KMS-11 (cell line): ENCODE measurements at regions not wholly inside any gene's neighbourhood (a gene's known extent, or its start where the extent isn't known, plus 50 kb on each side); places are given as distances from the start of the nearest gene placed in this dataset.

Experiments
- H2AFZ ChIP-seq: fragments of 200-600 bp; sonication (generic); 2 replicates; pipeline ENCODE4 v1.6.1; 2016; ENCODE audit warnings: antibody characterized with exemption, mixed run types, low read depth
- H3K27ac ChIP-seq: fragments of 200-600 bp; sonication (generic); 2 replicates; pipeline ENCODE4 v1.6.1; 2016; ENCODE audit warnings: mild to moderate bottlenecking, mixed run types
- H3K27me3 ChIP-seq: fragments of 200-600 bp; sonication (generic); 2 replicates; pipeline ENCODE4 v1.6.1; 2017; ENCODE audit warnings: mild to moderate bottlenecking, low read depth, mixed run types, moderate library complexity; ENCODE audit not compliant: insufficient read depth
- H3K36me3 ChIP-seq: fragments of 200-600 bp; sonication (generic); 2 replicates; pipeline ENCODE4 v1.6.1; 2017; ENCODE audit warnings: mild to moderate bottlenecking, mixed run types; ENCODE audit not compliant: insufficient read depth
- H3K4me1 ChIP-seq: fragments of 200-600 bp; sonication (generic); 2 replicates; pipeline ENCODE4 v1.6.1; 2016; ENCODE audit warnings: mild to moderate bottlenecking, low read depth, mixed run types; ENCODE audit not compliant: poor library complexity, severe bottlenecking
- H3K4me2 ChIP-seq: fragments of 200-600 bp; sonication (generic); 2 replicates; pipeline ENCODE4 v1.7.0; 2016; ENCODE audit warnings: mild to moderate bottlenecking, mixed run types
- H3K4me3 ChIP-seq: fragments of 200-600 bp; sonication (generic); IDR thresholded peaks from 2 replicates; pipeline ENCODE4 v1.6.1; 2017; ENCODE audit warnings: low read depth, low read length, mixed read lengths; ENCODE audit not compliant: insufficient read depth
- H3K79me2 ChIP-seq: fragments of 200-600 bp; sonication (generic); 2 replicates; pipeline ENCODE4 v1.6.1; 2016; ENCODE audit warnings: low read depth, mixed run types; ENCODE audit not compliant: insufficient read depth
- H3K9ac ChIP-seq: fragments of 200-600 bp; sonication (generic); 2 replicates; pipeline ENCODE4 v1.6.1; 2016; ENCODE audit warnings: mild to moderate bottlenecking, mixed run types
- H4K20me1 ChIP-seq: fragments of 200-600 bp; sonication (generic); 2 replicates; pipeline ENCODE4 v1.6.1; 2016; ENCODE audit warnings: mild to moderate bottlenecking, mixed run types; ENCODE audit not compliant: insufficient read depth
- TF ChIP-seq, protein P1 (sequence below): fragments of 200-600 bp; sonication (generic); conservative IDR thresholded peaks from 2 replicates; pipeline ENCODE4 v1.6.1; 2017; ENCODE audit warnings: low read depth, mild to moderate bottlenecking, antibody characterized with exemption, low read length, moderate library complexity, mixed read lengths

DNA sequence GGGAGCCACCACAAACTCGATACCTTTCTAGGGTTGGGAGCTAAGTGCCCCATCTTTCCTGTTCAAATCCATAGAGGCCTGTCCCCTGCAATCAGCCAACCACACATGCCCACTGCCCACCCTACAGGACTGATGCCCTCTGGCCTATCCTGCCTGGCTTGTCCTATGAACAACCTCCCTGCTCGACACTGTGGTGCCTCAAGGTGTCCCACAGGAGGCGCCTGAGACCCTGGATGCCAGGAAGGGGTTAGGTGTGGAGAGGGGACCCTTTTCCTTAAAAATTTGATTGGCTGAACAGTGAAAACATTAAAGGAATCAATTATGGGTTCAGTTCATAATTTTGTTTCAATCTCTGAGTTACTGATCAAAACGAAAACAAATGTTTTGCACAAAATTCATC lies 97.3 kb upstream of the FZD10 start:
- H3K9ac ChIP-seq = no peak overlapping the region
- H4K20me1 ChIP-seq = no peaks in the 10 kb centered on the region
- no peaks in the 10 kb centered on the region for H3K27me3 ChIP-seq
- TF ChIP-seq, protein P1, sequence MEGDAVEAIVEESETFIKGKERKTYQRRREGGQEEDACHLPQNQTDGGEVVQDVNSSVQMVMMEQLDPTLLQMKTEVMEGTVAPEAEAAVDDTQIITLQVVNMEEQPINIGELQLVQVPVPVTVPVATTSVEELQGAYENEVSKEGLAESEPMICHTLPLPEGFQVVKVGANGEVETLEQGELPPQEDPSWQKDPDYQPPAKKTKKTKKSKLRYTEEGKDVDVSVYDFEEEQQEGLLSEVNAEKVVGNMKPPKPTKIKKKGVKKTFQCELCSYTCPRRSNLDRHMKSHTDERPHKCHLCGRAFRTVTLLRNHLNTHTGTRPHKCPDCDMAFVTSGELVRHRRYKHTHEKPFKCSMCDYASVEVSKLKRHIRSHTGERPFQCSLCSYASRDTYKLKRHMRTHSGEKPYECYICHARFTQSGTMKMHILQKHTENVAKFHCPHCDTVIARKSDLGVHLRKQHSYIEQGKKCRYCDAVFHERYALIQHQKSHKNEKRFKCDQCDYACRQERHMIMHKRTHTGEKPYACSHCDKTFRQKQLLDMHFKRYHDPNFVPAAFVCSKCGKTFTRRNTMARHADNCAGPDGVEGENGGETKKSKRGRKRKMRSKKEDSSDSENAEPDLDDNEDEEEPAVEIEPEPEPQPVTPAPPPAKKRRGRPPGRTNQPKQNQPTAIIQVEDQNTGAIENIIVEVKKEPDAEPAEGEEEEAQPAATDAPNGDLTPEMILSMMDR = no peak
- H3K36me3 ChIP-seq = no peaks in the 10 kb centered on the region
- H3K4me3 ChIP-seq = no peak overlapping the region
- H3K4me1 ChIP-seq = no peaks in the 10 kb centered on the region
- no peak overlapping the region for H2AFZ ChIP-seq
- no peaks in the 10 kb centered on the region for H3K79me2 ChIP-seq
- no peak overlapping the region for H3K27ac ChIP-seq
- no peak overlapping the region for H3K4me2 ChIP-seq

DNA sequence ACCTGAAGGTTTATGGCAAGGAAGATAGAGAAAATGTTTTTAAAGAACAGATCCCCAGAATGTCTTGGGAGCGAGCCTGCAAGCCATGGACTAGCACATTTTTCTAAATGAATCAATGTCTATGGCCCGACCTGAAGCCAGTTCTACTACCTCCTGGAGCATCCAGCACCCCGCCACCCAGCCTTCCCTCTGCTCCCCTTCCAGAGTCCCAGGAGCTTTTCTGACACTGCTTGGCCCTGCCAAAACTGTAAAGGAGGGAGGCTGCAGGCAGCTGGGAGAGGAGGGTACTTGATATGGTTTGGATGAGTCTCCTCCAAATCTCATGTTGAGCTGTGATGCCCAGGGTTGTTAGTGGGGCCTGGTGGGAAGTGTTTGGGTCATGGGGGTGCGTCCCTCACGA lies 95.5 kb upstream of the FZD10 start:
- H3K9ac ChIP-seq = no peak overlapping the region
- TF ChIP-seq, protein P1 = no peak
- no peak overlapping the region for H3K27ac ChIP-seq
- no peaks in the 10 kb centered on the region for H4K20me1 ChIP-seq
- H3K79me2 ChIP-seq = no peaks in the 10 kb centered on the region
- no peak overlapping the region for H3K4me3 ChIP-seq
- no peak overlapping the region for H2AFZ ChIP-seq
- no peaks in the 10 kb centered on the region for H3K4me1 ChIP-seq
- H3K36me3 ChIP-seq = no peaks in the 10 kb centered on the region
- H3K4me2 ChIP-seq = no peak overlapping the region
- no peaks in the 10 kb centered on the region for H3K27me3 ChIP-seq

DNA sequence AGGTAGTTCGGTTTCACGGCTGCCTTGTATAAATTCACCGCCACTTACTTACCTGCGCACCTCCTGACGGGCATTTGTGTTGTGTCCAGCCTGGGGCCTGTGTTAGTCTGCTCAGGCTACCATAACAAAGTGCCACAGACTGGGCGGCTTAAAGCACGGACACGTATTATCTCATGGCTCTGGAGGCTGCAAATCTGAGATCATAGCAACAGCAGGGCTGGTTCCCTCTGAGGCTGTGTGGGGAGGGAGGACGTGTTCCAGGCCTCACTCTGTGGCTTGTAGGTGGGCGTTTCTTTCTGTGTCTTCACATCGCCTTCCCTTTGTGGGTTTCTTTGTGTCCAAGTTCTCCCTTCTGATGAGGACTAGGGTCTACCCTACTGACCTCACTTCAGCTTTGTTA lies 93.5 kb upstream of the FZD10 start:
- H3K36me3 ChIP-seq = no peaks in the 10 kb centered on the region
- TF ChIP-seq, protein P1 = no peak

DNA sequence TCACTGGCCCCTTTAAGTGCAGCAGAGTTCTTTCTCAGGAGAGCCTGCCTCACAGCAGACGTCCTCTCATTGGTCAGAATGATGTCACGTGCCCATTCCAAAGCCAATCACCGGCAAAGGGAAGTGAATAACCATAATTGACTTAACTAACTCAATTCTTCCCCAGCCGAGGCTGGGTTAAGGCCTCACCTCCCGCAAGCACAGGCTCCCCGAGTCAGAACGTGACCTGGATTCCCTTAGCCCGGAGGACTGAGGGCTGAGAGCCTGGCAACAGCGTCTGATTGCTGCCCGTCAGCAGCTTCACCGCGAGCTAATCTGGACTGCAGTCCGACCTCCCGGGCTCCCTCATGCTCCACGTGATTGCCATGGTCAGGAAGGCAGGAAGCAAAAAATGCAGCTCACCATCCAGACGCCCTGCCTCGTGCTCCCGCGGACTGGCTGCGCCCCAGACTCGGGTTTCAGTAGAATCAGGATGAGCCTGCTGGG lies 92.1 kb upstream of the FZD10 start:
- H2AFZ ChIP-seq = no peak overlapping the region
- H3K79me2 ChIP-seq = no peaks in the 10 kb centered on the region
- no peaks in the 10 kb centered on the region for H3K36me3 ChIP-seq
- no peaks in the 10 kb centered on the region for H3K27me3 ChIP-seq
- no peaks in the 10 kb centered on the region for H3K4me1 ChIP-seq
- no peaks in the 10 kb centered on the region for H4K20me1 ChIP-seq
- H3K9ac ChIP-seq = no peak overlapping the region
- H3K27ac ChIP-seq = no peak overlapping the region
- H3K4me3 ChIP-seq = no peak overlapping the region
- TF ChIP-seq, protein P1 = no peak
- no peak overlapping the region for H3K4me2 ChIP-seq

More for the DNA sequence above, 93.5 kb upstream of the FZD10 start:
- Histone ChIP-seq H3K4me1 (no peaks in the 10 kb centered on the region), H3K79me2 (no peaks in the 10 kb centered on the region), H3K4me2 (no peak overlapping the region), H3K9ac (no peak overlapping the region), H2AFZ (no peak overlapping the region), H3K4me3 (no peak overlapping the region), H3K27ac (no peak overlapping the region), H4K20me1 (no peaks in the 10 kb centered on the region), H3K27me3 (no peaks in the 10 kb centered on the region)
